MCF 10A (cell line): ENCODE measurements at regions not wholly inside any gene's neighbourhood (a gene's known extent, or its start where the extent isn't known, plus 50 kb on each side); places are given as distances from the start of the nearest gene placed in this dataset.
"Not testable (repeated sequence)": the region's sequence is repeated elsewhere in the genome, so short reads cannot be mapped to it uniquely, and the experiment has no call there.

Source experiments
- BruUV-seq: library from RNA; stranded (reverse); fragments of 400-500 nt; replicated peaks from 2 replicates; lab custom pipeline; 2021; lab: Mats Ljungman, UMichigan
- CTCF ChIA-PET: fragments of 300-600 bp; sonication (Branson Sonifier 250); formaldehyde crosslinking; extraction: SDS; loops from one replicate; lab custom pipeline; 2021; ENCODE audit warnings: antibody characterized with exemption, inconsistent platforms; lab: Yijun Ruan, JAX
- POLR2A ChIA-PET: fragments of 300-600, 350-650 bp; sonication (Branson Sonifier 250); formaldehyde crosslinking; extraction: SDS; loops from one replicate; lab custom pipeline; 2020; ENCODE audit warnings: antibody characterized with exemption, inconsistent platforms; lab: Yijun Ruan, JAX
- DNase-seq: peaks from one replicate; pipeline ENCODE4 v3.0.0-alpha.2; 2018; ENCODE audit not compliant: unreplicated experiment
- H3K27ac Mint-ChIP-seq: one replicate; pipeline ENCODE4 v1.8.0; 2022; ENCODE audit warnings: mild to moderate bottlenecking, low read depth, mixed read lengths; ENCODE audit not compliant: unreplicated experiment
- H3K27me3 Mint-ChIP-seq: one replicate; pipeline ENCODE4 v1.8.0; 2022; ENCODE audit warnings: mixed read lengths; ENCODE audit not compliant: insufficient read depth, unreplicated experiment
- H3K36me3 Mint-ChIP-seq: one replicate; pipeline ENCODE4 v1.8.0; 2022; ENCODE audit warnings: mild to moderate bottlenecking, moderate library complexity, mixed read lengths; ENCODE audit not compliant: insufficient read depth, unreplicated experiment
- H3K4me1 Mint-ChIP-seq: one replicate; pipeline ENCODE4 v1.8.0; 2022; ENCODE audit warnings: mixed read lengths; ENCODE audit not compliant: insufficient read depth, unreplicated experiment
- H3K4me3 Mint-ChIP-seq: one replicate; pipeline ENCODE4 v1.8.0; 2022; ENCODE audit warnings: mild to moderate bottlenecking, moderate library complexity, mixed read lengths; ENCODE audit not compliant: unreplicated experiment
- H3K9me3 Mint-ChIP-seq: one replicate; pipeline ENCODE4 v1.8.0; 2022; ENCODE audit warnings: mixed read lengths; ENCODE audit not compliant: unreplicated experiment
- CTCF ChIP-seq: fragments of 200-600 bp; IDR thresholded peaks from one replicate; pipeline ENCODE4 v1.8.0; 2022; ENCODE audit warnings: antibody characterized with exemption, mild to moderate bottlenecking; ENCODE audit not compliant: unreplicated experiment
- intact Hi-C: fragments of 100-400 bp; cut with micrococcal nuclease; formaldehyde crosslinking; loops from 2 replicates; pipeline ENCODE4 v1.14.1; 2022

DNA sequence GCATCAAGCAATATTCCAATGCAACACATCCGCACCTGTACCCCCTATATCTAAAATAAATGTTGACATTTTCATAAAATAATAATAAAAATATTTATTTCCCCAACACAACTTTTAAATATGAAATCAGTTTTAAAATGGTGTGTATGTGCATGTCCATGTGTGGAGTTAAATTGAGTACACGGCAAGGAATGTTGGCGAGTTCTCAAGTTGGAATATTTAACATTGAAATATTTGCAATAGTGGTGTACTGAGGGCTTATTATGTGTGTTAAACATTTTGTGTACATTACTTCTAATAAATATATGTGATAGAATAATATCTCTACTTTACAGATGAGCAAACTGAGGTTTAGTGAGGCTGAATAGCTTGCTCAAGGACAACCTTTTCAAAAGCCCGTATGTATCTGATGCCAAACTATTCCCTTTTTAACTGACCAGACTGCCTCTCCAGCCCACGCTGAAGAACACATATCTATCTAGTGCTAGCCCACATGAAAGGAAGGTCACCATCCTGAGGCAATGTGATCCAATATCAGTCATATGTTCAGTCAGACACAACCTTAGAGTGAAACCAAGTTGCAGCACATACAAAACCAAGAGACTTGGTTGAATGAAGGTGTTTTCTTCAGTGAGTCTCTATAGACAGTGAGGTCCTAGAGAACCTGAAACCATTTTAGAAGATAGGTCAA lies 192.2 kb upstream of the CDH11 start:
- ChIA-PET CTCF (no interaction called here), POLR2A (no interaction called here)
- Mint-ChIP-seq H3K4me1 (no peaks in the 10 kb centered on the region), H3K36me3 (no peaks in the 10 kb centered on the region), H3K9me3 (peaks cover 42% of the 10 kb centered on the region), H3K4me3 (no peak overlapping the region), H3K27ac (no peak overlapping the region), H3K27me3 (no peaks in the 10 kb centered on the region)
- no peak for TF ChIP-seq CTCF
- intact Hi-C loops: no loop called here
- no peak for DNase-seq
- BruUV-seq: no TSS peak

DNA sequence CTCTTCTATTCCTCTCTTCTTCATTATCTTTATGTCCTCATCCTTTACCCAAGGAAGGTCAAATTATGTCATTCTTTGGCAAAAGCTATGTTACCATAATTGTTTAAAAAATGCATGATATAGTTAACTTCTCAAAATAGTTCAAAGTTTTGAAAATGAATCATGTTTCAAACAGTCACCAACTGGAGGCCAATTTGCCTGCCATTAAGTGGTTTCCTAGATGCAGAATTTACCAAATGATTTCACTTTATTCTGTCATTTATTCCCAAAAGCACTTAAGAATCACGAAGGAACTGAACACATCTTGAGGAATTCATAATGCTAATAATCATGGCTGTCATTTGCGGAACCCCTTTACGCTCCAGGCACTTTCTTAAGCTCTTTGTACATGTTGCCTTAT lies 190.9 kb upstream of the CDH11 start:
- H3K4me3 Mint-ChIP-seq: no peak overlapping the region
- H3K27ac Mint-ChIP-seq: no peak overlapping the region
- CTCF ChIA-PET: no interaction called here

DNA sequence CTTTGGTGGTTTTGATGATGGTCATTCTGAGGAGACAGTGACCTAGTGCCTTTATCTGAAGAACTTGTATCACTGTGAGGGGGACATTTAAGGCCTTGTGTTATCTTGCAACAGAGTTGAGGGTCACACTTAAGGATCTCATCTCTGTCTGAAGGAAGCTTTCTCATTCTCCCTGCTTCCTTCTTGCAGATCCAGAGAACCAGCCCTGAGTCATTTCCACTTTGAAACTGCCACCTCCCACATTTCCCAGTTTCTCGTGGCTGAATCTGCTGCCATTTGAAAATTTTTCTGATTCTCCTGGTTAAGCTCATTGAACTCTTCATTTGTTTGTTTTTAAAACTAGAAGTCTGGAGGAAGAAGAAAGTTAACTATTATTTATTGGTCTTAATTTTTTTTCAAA lies 190.2 kb upstream of the CDH11 start:
- Mint-ChIP-seq H3K9me3 (peaks cover 48% of the 10 kb centered on the region), H3K4me1 (no peaks in the 10 kb centered on the region), H3K36me3 (no peaks in the 10 kb centered on the region), H3K27ac (no peak overlapping the region), H3K27me3 (no peaks in the 10 kb centered on the region), H3K4me3 (no peak overlapping the region)
- CTCF ChIA-PET: no interaction called here
- no peak for DNase-seq
- BruUV-seq: no TSS peak
- TF ChIP-seq CTCF: no peak
- intact Hi-C loops: no loop called here
- POLR2A ChIA-PET: no interaction called here

More for the DNA sequence above, 190.9 kb upstream of the CDH11 start:
- no peak for DNase-seq
- no peaks in the 10 kb centered on the region for H3K27me3 Mint-ChIP-seq
- no peaks in the 10 kb centered on the region for H3K36me3 Mint-ChIP-seq
- no peak for TF ChIP-seq CTCF
- peaks cover 42% of the 10 kb centered on the region for H3K9me3 Mint-ChIP-seq
- no peaks in the 10 kb centered on the region for H3K4me1 Mint-ChIP-seq
- intact Hi-C loops: no loop called here
- POLR2A ChIA-PET: no interaction called here
- no TSS peak for BruUV-seq

DNA sequence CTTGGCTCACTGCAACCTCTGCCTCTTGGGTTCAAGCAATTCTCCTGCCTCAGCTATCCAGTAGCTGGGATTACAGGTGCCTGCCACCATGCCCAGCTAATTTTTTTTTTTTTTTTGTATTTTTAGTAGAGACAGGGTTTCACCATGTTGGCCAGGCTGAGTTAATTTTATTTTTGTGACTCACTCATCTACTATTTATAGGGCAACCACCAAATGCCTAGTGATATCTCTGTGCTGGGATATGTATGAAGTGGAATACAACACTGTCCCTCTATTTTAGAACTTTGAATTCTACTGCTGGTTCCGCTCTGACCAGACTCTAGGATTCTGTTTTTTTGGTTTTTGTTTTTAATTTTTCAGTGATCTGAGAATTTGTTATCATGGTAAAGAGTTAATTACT lies 188.6 kb upstream of the CDH11 start:
- H3K4me3 Mint-ChIP-seq, H3K27ac Mint-ChIP-seq, H3K36me3 Mint-ChIP-seq, H3K27me3 Mint-ChIP-seq, POLR2A ChIA-PET, intact Hi-C loops, H3K4me1 Mint-ChIP-seq, BruUV-seq: not testable (repeated sequence)
- peaks cover 50% of the 10 kb centered on the region for H3K9me3 Mint-ChIP-seq
- CTCF ChIA-PET: interaction anchor here (0.7 kb wide), 1 partner anchor 56 kb away, joined by 4 read pairs; no protein-coding TSS in a partner anchor
- peak; percentile 24 for DNase-seq
